ENCODE measurements at regions not wholly inside any gene's neighbourhood (a gene's known extent, or its start where the extent isn't known, plus 50 kb on each side); places are given as distances from the start of the nearest gene placed in this dataset.

GRCh38 chr11:122322329-122322728 lies 206.3 kb upstream of the BLID start (continued):
- TF ChIP-seq ZBTB33 (IDR thresholded peaks at IDR 0.05; ENCODE audit: extremely low read depth, insufficient replicate concordance, low read length) = no peak
- TF ChIP-seq POLR2AphosphoS5 (IDR thresholded peaks at IDR 0.05; ENCODE audit: low read depth, low read length) = no peak

DNA sequence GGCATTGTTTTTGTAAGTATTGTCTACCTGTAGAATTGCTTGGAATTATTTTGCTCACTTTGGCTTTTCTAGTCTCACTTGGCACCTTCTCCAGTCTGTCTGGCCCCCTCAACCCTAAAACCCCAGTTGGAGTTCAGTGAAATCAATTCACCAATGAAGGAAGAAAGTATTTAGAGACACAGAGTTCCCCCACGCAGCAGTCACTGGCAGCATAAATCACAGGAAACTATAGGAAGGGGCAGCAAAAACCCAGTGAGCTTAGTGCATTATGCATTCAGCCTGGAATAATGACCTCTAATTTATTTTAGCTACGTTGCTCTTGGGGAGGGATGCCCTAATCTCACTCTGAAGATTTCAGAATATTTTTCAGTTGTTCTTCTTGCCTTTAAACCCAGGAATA lies 204.7 kb upstream of the BLID start:
- no peaks in the 10 kb centered on the region for H3K79me2 ChIP-seq (ENCODE audit: insufficient read depth, low read length)
- H3K4me1 ChIP-seq (ENCODE audit: control insufficient read depth in 1 of 2, insufficient read depth in 2 of 2, low read length in 2 of 2) = no peaks in the 10 kb centered on the region
- H4K20me1 ChIP-seq (ENCODE audit: insufficient read depth) = no peaks in the 10 kb centered on the region
- H3K27me3 ChIP-seq (ENCODE audit: insufficient read depth, low read length) = no peaks in the 10 kb centered on the region
- H3K9ac ChIP-seq (ENCODE audit: low read length) = no peak overlapping the region
- H3K36me3 ChIP-seq (ENCODE audit: control insufficient read depth in 1 of 2, insufficient read depth in 2 of 2, low read length in 2 of 2) = no peaks in the 10 kb centered on the region
- H3K9me3 ChIP-seq (ENCODE audit: control insufficient read depth in 1 of 2, insufficient read depth in 1 of 2, low read depth in 1 of 2, low read length in 2 of 2) = no peaks in the 10 kb centered on the region
- POLR2A ChIA-PET = no interaction called here
- intact Hi-C loops (cut with micrococcal nuclease) = no loop called here
- RAD21 ChIA-PET (ENCODE audit: low non-redundant PET in 1 of 2, low total read pairs in 2 of 2, uncharacterized antibody in 2 of 2, unreplicated experiment in 2 of 2) = no interaction called here
- no peak overlapping the region for H3K27ac ChIP-seq (ENCODE audit: low read depth, low read length)
- no peak overlapping the region for H2AFZ ChIP-seq (ENCODE audit: low read depth, low read length, poor library complexity, severe bottlenecking)
- ATAC-seq (no peak), DNase-seq (ENCODE audit: low read depth, low spot score) (no peak)
- no peak overlapping the region for H3K4me3 ChIP-seq (replicated peaks in 1 of 2; ENCODE audit: low read depth in 1 of 2, low read length in 2 of 2)
- H3K4me2 ChIP-seq (ENCODE audit: low read length) = no peak overlapping the region
- no TSS peak for BruUV-seq (replicated peaks)
- CTCF ChIA-PET = no interaction called here
- TF ChIP-seq ZFX (IDR thresholded peaks at IDR 0.05) (no peak), EZH2 (IDR thresholded peaks at IDR 0.05) (no peak), FOSL1 (IDR thresholded peaks at IDR 0.05; ENCODE audit: low read depth) (no peak), CBX3 (IDR thresholded peaks at IDR 0.05; ENCODE audit: low read depth) (no peak), EGR1 (IDR thresholded peaks at IDR 0.05; ENCODE audit: low read depth) (no peak)
- TF ChIP-seq, protein P1, sequence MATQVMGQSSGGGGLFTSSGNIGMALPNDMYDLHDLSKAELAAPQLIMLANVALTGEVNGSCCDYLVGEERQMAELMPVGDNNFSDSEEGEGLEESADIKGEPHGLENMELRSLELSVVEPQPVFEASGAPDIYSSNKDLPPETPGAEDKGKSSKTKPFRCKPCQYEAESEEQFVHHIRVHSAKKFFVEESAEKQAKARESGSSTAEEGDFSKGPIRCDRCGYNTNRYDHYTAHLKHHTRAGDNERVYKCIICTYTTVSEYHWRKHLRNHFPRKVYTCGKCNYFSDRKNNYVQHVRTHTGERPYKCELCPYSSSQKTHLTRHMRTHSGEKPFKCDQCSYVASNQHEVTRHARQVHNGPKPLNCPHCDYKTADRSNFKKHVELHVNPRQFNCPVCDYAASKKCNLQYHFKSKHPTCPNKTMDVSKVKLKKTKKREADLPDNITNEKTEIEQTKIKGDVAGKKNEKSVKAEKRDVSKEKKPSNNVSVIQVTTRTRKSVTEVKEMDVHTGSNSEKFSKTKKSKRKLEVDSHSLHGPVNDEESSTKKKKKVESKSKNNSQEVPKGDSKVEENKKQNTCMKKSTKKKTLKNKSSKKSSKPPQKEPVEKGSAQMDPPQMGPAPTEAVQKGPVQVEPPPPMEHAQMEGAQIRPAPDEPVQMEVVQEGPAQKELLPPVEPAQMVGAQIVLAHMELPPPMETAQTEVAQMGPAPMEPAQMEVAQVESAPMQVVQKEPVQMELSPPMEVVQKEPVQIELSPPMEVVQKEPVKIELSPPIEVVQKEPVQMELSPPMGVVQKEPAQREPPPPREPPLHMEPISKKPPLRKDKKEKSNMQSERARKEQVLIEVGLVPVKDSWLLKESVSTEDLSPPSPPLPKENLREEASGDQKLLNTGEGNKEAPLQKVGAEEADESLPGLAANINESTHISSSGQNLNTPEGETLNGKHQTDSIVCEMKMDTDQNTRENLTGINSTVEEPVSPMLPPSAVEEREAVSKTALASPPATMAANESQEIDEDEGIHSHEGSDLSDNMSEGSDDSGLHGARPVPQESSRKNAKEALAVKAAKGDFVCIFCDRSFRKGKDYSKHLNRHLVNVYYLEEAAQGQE (IDR thresholded peaks at IDR 0.05; ENCODE audit: low read depth) = no peak
- TF ChIP-seq, protein P2, sequence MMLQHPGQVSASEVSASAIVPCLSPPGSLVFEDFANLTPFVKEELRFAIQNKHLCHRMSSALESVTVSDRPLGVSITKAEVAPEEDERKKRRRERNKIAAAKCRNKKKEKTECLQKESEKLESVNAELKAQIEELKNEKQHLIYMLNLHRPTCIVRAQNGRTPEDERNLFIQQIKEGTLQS (IDR thresholded peaks at IDR 0.05) = no peak
- no peaks in the 10 kb centered on the region for H3K9me2 ChIP-seq (ENCODE audit: insufficient read depth)

Data from HCT116 (cell line).